Gastroesophageal sphincter (tissue), 3 donors: ENCODE measurements at regions not wholly inside any gene's neighbourhood (a gene's known extent, or its start where the extent isn't known, plus 50 kb on each side); places are given as distances from the start of the nearest gene placed in this dataset.

ENCODE experiments used
- CTCF ChIP-seq, 4 experiments: fragments of 200-600 bp in 2 of 4; fragments of 450-650 bp in 2 of 4; sonication (generic) in 1 of 4; IDR thresholded peaks; one replicate each; pipeline ENCODE4 v1.5.1; 2017 to 2019; ENCODE audit warnings: antibody characterized with exemption in 4 of 4, mild to moderate bottlenecking in 2 of 4, moderate library complexity in 2 of 4
- POLR2A ChIP-seq, 2 donors: fragments of 450-650 bp; IDR thresholded peaks; one replicate each; pipeline ENCODE4 v1.6.1; 2017; ENCODE audit warnings: antibody characterized with exemption in 2 of 2, mild to moderate bottlenecking in 2 of 2, moderate library complexity in 1 of 2

- TF ChIP-seq CTCF (IDR thresholded peaks at IDR 0.05) (no peak), POLR2A (IDR thresholded peaks at IDR 0.05) (no peak)
Observed at GRCh38 chr2:185643434-185643833, 95.2 kb upstream of the FSIP2 start.
